ENCODE measurements at regions not wholly inside any gene's neighbourhood (a gene's known extent, or its start where the extent isn't known, plus 50 kb on each side); places are given as distances from the start of the nearest gene placed in this dataset.
"Not testable (repeated sequence)": the region's sequence is repeated elsewhere in the genome, so short reads cannot be mapped to it uniquely, and the experiment has no call there.

DNA sequence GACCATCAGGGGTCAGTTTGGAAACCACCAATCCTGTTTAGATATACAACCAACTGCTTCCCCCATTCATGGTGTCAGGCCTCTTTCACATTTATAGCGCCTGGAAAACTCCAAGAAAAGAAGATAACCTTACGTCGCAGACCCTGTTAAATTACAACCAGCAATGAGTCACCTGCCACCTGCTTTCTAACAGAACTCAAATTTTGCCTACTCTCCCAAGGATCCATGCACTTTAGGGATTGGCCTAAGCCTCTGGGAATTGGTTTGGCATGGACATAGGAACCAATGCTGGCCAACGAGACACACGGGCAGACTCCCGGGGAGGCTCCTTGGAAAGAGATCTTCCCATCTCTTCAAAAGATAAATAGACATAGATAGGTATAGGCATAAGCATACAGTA lies 87.0 kb downstream of the FEM1C start:
- Histone ChIP-seq H4K20me1 (no peaks in the 10 kb centered on the region), H3K27me3 (no peaks in the 10 kb centered on the region), H3K4me3 (no peak overlapping the region), H3K4me2 (no peak overlapping the region), H3K4me1 (no peaks in the 10 kb centered on the region), H3K9me3 (no peaks in the 10 kb centered on the region), H3K9ac (no peak overlapping the region), H3K27ac (no peak overlapping the region), H3K36me3 (no peaks in the 10 kb centered on the region)
- no peak for TF ChIP-seq Cebpa-rat (IDR thresholded peaks at IDR 0.05)

DNA sequence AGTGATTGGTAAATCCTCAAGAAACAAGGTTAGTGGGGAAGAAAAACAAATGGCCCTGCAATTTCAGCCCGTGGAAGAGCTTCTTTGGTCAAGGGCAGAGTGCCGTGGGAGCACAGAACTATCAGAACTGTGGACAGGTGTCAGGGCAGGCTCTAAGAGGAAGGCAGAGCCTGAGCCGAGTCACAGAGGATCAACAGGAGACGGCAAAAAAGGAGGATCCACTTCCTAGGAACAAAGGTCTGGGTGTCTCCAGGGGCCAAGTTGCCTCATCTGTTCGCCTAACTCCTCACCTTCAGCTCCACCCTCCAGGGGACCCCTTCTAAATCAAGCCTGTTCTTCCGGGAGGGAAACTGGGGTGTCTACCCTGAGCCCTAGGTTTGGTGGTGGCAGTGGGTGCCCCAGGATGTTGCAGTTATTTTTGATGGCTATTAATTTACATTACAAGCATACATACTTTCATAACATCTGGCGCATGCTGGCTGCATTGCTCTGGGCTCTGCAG lies 88.0 kb downstream of the FEM1C start:
- no peak for TF ChIP-seq Cebpa-rat (IDR thresholded peaks at IDR 0.05)
- H3K4me2 ChIP-seq = no peak overlapping the region
- H3K36me3 ChIP-seq = no peaks in the 10 kb centered on the region
- no peak overlapping the region for H3K4me3 ChIP-seq
- no peak overlapping the region for H3K27ac ChIP-seq
- no peaks in the 10 kb centered on the region for H3K27me3 ChIP-seq
- no peaks in the 10 kb centered on the region for H4K20me1 ChIP-seq
- no peaks in the 10 kb centered on the region for H3K9me3 ChIP-seq
- H3K9ac ChIP-seq = no peak overlapping the region
- no peaks in the 10 kb centered on the region for H3K4me1 ChIP-seq

DNA sequence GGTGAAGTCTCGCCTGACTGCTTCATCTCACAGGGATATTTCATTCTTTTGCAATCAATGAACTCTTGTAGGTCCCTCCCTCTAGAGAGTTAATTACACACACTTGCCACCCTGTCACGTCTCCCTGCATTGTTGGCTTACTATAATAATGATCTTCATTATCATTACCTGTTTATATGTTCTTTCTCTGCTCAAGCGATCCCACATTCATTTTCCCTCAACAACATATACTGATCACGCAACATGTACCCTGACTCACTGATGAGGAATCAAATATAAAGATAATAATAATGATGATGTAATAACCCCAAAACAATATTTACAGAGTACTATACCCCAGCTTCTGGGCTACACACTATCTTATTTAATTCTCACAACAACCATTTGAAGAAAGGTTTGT lies 88.5 kb downstream of the FEM1C start:
- Histone ChIP-seq H3K27me3 (no peaks in the 10 kb centered on the region), H3K4me1 (no peaks in the 10 kb centered on the region), H3K4me2 (no peak overlapping the region), H4K20me1 (no peaks in the 10 kb centered on the region), H3K9me3 (no peaks in the 10 kb centered on the region), H3K9ac (no peak overlapping the region), H3K36me3 (no peaks in the 10 kb centered on the region), H3K4me3 (no peak overlapping the region), H3K27ac (no peak overlapping the region)
- TF ChIP-seq Cebpa-rat (IDR thresholded peaks at IDR 0.05) = no peak

DNA sequence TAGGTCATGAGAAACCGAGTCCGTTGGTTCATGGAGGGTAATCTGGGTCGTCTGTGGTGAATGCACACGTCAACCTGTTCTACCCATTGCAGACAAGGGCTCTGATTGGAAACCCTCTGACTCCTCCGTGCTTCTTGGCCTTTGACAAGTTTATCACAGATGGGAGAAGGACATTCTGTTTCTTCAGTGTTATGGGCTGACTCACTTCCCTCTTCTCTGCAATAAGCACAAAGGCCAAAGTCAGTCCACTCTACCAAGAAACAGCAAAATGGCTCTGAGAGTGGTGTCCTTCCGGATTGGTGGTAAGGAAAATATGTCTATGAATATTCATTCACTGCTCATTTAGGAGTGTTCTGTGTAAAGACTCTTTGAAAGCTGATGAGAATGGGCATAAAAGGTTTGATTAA lies 89.3 kb downstream of the FEM1C start:
- Histone ChIP-seq H3K4me1 (no peaks in the 10 kb centered on the region), H3K27me3 (no peaks in the 10 kb centered on the region), H3K4me2 (no peak overlapping the region), H3K9ac (no peak overlapping the region), H3K36me3 (no peaks in the 10 kb centered on the region), H3K4me3 (no peak overlapping the region), H3K27ac (no peak overlapping the region), H3K9me3 (no peaks in the 10 kb centered on the region), H4K20me1 (no peaks in the 10 kb centered on the region)
- TF ChIP-seq Cebpa-rat (IDR thresholded peaks at IDR 0.05) = no peak

DNA sequence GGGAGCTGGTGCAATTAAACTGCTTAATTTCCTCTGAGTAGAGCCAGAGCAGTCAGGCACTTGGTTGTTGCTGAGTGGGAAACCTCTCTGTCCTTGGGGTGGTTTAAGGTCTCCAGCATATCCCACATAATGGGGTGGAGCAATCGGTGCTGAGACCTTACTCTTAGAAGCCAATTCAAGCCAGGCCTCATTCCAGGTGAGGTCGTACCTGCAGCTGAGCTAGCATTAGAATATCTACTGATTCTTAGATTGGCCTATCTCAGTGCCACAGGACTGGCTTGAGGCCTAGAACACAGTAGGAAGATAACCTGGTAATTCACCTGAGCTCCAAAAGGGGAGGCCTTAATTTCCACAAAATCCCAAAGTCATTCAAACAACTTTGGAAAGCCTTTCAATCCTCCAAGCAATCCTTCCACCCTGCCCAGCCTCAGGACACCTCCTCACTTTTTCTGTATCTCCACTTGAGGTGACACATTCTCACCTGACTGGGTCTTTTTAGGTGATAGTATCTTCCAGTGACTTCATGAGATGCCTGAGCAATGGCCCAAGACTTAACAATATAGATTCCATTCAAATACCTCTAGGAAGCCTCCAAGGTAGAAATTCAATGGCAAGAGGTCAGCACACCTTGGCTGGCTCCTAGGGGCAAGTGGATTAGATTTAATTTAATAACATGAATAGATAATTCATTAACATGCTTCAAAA lies 91.0 kb downstream of the FEM1C start:
- Histone ChIP-seq H3K9me3 (no peaks in the 10 kb centered on the region), H4K20me1 (no peaks in the 10 kb centered on the region), H3K9ac (no peak overlapping the region), H3K36me3 (no peaks in the 10 kb centered on the region), H3K4me1 (0 out of 2 replicates have a peak, but pooled peaks cover 5% of the 10 kb centered on the region), H3K27me3 (no peaks in the 10 kb centered on the region), H3K4me3 (no peak overlapping the region), H3K4me2 (no peak overlapping the region), H3K27ac (no peak overlapping the region)
- TF ChIP-seq Cebpa-rat (IDR thresholded peaks at IDR 0.05) = no peak

DNA sequence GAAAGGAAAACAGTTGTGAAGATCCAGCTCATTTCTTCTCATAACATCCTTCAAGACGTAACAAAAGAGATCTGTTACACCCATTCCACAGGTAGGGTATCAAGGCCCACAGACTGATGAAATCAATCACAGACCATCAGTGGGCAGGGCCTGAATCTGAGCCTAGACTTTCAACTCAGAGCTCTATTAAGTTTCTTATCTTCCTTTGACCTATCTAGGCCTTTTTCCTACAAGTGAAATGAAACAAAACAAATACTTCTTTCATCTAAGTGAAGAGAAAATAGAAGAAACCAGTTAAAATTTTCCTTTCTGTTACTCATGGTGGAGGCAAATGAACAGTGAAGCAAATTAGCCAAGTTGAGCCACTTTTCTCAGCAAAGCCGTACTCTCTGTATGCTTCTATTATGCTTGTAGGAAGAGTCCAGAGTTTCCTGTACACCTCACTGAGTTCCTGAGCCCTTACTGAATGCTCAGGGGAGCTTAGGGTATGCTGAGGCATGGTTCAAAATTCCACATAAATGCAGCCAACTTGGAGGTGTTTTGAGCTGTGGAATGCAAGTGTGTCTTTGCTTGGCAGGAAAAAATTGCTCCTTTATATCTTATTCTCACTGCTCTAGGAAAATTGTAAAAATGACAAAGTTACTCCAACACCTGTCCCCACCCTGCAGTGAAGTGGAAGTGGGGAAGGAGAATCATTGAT lies 91.9 kb downstream of the FEM1C start:
- no peak overlapping the region for H3K27ac ChIP-seq
- H3K4me2 ChIP-seq = no peak overlapping the region
- no peaks in the 10 kb centered on the region for H3K36me3 ChIP-seq
- no peak for TF ChIP-seq Cebpa-rat (IDR thresholded peaks at IDR 0.05)
- 0 out of 2 replicates have a peak, but pooled peaks cover 5% of the 10 kb centered on the region for H3K4me1 ChIP-seq
- H4K20me1 ChIP-seq = no peaks in the 10 kb centered on the region
- no peak overlapping the region for H3K4me3 ChIP-seq
- no peak overlapping the region for H3K9ac ChIP-seq
- no peaks in the 10 kb centered on the region for H3K9me3 ChIP-seq
- H3K27me3 ChIP-seq = no peaks in the 10 kb centered on the region

DNA sequence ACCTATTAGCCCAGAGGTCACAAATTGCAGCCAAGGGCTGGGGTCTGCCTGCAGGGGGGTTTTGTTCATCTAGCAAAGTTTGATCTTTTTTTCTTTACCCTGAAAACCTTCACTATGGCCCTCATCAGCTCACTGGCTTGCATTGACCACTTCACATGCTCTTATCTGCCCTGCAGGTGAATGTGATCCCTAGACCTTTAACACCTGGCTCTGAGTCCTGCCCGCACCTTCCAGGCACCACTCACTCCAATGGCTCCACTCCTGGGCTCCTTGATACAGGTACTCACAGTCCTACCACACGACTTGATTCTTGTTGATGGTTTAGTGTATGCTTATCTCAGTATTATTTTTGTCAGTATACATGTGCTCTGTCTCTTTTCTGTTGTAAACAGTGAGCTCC lies 92.5 kb downstream of the FEM1C start:
- Histone ChIP-seq H3K4me1 (0 out of 2 replicates have a peak, but pooled peaks cover 5% of the 10 kb centered on the region), H4K20me1 (no peaks in the 10 kb centered on the region), H3K9ac (no peak overlapping the region), H3K27ac (no peak overlapping the region), H3K36me3 (no peaks in the 10 kb centered on the region), H3K27me3 (no peaks in the 10 kb centered on the region), H3K4me2 (no peak overlapping the region), H3K9me3 (no peaks in the 10 kb centered on the region), H3K4me3 (no peak overlapping the region)
- no peak for TF ChIP-seq Cebpa-rat (IDR thresholded peaks at IDR 0.05)

DNA sequence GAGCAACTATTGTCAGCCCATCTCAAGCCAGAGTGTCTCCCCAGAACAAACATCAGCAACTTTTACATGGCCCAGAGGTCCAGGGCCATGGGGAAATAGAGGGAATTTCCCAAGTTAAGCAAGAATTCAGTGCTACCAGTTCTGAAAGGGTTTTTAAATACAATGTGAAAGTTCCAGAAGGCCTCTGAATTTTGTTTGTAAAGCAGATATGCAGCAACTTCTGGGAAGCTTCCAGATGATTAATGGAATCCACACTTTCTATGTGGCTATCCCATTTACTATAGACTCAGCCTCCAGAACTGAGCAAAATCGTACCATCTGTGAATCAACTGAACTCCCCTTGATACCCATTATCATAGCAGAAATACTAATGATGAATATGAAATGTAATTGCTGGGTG lies 93.8 kb downstream of the FEM1C start:
- H3K36me3 ChIP-seq = no peaks in the 10 kb centered on the region
- H3K27me3 ChIP-seq = no peaks in the 10 kb centered on the region
- no peaks in the 10 kb centered on the region for H3K9me3 ChIP-seq
- H3K4me2 ChIP-seq = no peak overlapping the region
- H3K4me3 ChIP-seq = no peak overlapping the region
- no peak for TF ChIP-seq Cebpa-rat (IDR thresholded peaks at IDR 0.05)
- no peak overlapping the region for H3K9ac ChIP-seq
- H3K4me1 ChIP-seq = 0 out of 2 replicates have a peak, but pooled peaks cover 5% of the 10 kb centered on the region
- no peaks in the 10 kb centered on the region for H4K20me1 ChIP-seq
- H3K27ac ChIP-seq = no peak overlapping the region

DNA sequence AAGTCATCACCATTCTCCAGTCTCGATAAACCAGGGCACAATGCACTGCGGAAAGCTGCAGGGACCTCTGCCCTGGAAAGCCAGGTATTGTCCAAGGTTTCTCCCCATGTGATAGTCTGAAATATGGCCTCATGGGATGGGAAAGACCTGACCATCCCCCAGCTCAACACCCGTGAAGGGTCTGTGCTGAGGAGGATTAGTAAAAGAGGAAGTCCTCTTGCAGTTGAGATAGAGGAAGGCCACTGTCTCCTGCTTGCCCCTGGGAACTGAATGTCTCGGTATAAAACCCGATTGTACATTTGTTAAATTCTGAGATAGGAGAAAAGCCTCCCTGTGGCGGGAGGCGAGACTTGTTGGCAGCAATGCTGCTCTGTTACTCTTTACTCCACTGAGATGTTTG lies 95.9 kb downstream of the FEM1C start:
- H3K4me3 ChIP-seq, H3K4me2 ChIP-seq, H3K9me3 ChIP-seq, H3K27me3 ChIP-seq, H3K4me1 ChIP-seq, H3K36me3 ChIP-seq, H4K20me1 ChIP-seq, H3K27ac ChIP-seq, H3K9ac ChIP-seq: not testable (repeated sequence)

DNA sequence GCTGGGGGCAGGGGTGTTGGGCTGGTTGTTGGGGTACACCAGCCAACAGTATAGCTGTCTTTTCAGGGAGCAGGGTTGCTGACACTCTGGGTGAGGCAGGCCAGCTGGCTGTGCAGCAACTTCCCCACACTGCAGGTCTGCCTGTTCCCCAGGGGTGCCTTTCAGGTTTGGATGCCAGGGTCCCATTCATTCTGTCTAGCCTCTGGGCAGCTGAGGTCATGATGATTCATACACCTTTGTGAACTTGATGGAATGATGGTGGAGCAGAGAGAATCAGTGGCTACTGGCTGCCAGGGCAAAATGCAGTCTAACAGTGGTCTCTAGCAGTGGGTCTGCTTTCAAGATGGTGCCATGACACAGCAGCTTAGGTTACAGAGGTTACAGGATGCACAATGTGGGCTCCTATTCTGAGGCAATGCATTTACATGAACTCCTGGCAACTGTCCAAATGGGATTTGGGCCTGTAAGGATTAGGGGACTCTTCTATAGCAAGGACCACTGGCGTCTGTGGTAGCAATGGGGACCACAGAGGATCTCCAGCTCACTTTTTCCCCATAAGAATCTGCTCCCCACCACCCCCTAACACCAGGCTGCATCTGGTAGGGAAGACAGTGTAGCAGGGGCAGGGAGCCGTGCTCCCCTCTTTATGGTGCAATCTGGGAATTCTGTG lies 103.7 kb downstream of the FEM1C start:
- no peak overlapping the region for H3K4me3 ChIP-seq
- H3K4me2 ChIP-seq = no peak overlapping the region
- no peak overlapping the region for H3K27ac ChIP-seq
- H3K4me1 ChIP-seq = peaks cover 6% of the 10 kb centered on the region; the same call in 1 of the 2 replicates
- peaks cover 12% of the 10 kb centered on the region; the same call in 1 of the 2 replicates for H3K9me3 ChIP-seq
- no peak for TF ChIP-seq Cebpa-rat (IDR thresholded peaks at IDR 0.05)
- no peak overlapping the region for H3K9ac ChIP-seq
- no peaks in the 10 kb centered on the region for H3K27me3 ChIP-seq
- no peaks in the 10 kb centered on the region for H3K36me3 ChIP-seq
- no peaks in the 10 kb centered on the region for H4K20me1 ChIP-seq

All from BLaER1 (cell line).